Suprapubic skin (tissue), 4 donors: ENCODE measurements at regions not wholly inside any gene's neighbourhood (a gene's known extent, or its start where the extent isn't known, plus 50 kb on each side); places are given as distances from the start of the nearest gene placed in this dataset.

Experiments
- CTCF ChIP-seq, 2 donors: fragments of 200-600 bp in 1 of 2; fragments of 450-650 bp in 1 of 2; sonication (generic) in 1 of 2; IDR thresholded peaks; one replicate each; pipeline ENCODE4 v1.5.1; 2016 to 2019; ENCODE audit warnings: antibody characterized with exemption in 2 of 2, mild to moderate bottlenecking in 1 of 2, moderate library complexity in 1 of 2
- EP300 ChIP-seq: sonication (generic); formaldehyde crosslinking; IDR thresholded peaks from one replicate; pipeline ENCODE4 v1.6.1; 2017; ENCODE audit warnings: antibody characterized with exemption
- POLR2A ChIP-seq, 2 donors: fragments of 450-650 bp; IDR thresholded peaks; one replicate each; pipeline ENCODE4 v1.6.1; 2017; ENCODE audit warnings: antibody characterized with exemption in 2 of 2, mild to moderate bottlenecking in 2 of 2, moderate library complexity in 2 of 2
- POLR2AphosphoS5 ChIP-seq, 3 donors: sonication (generic); formaldehyde crosslinking; IDR thresholded peaks; one replicate each; pipeline ENCODE4 v1.6.1; 2017; ENCODE audit warnings: antibody characterized with exemption in 3 of 3

- TF ChIP-seq POLR2AphosphoS5 (IDR thresholded peaks at IDR 0.05) (no peak), CTCF (IDR thresholded peaks at IDR 0.05) (no peak), POLR2A (IDR thresholded peaks at IDR 0.05) (no peak), EP300 (no peak)
Observed at GRCh38 chr12:17335487-17335886, 729.5 kb upstream of the LMO3 start.
